SK-N-SH (cell line): ENCODE measurements at regions not wholly inside any gene's neighbourhood (a gene's known extent, or its start where the extent isn't known, plus 50 kb on each side); places are given as distances from the start of the nearest gene placed in this dataset.

Source experiments
- CTCF ChIA-PET: fragments of 300-600, 350-600 bp; formaldehyde crosslinking; extraction: SDS; loops from one replicate; lab custom pipeline; 2021; lab: Yijun Ruan, JAX
- POLR2A ChIA-PET: fragments of 350-600 bp; sonication (Branson Sonifier 250); formaldehyde crosslinking; extraction: SDS; loops from one replicate; lab custom pipeline; 2020; ENCODE audit warnings: antibody characterized with exemption, inconsistent platforms; lab: Yijun Ruan, JAX
- DNase-seq: peaks from one replicate; pipeline ENCODE4 v3.0.0; 2012
- H2AFZ ChIP-seq: fragments of 200-600 bp; sonication (generic); 2 replicates; pipeline ENCODE4 v1.8.1; 2016; ENCODE audit warnings: antibody characterized with exemption, mild to moderate bottlenecking, low read depth
- H3F3A ChIP-seq: fragments of 200-600 bp; sonication (generic); replicated peaks from 2 replicates; pipeline ENCODE3; 2016; ENCODE audit warnings: antibody characterized with exemption, mild to moderate bottlenecking; ENCODE audit not compliant: insufficient read depth
- H3K27ac ChIP-seq, 2 experiments: fragments of 200-500 bp in 1 of 2; fragments of 200-600 bp in 1 of 2; sonication (Bioruptor generic) in 1 of 2; sonication (generic), shearing (Covaris generic) in 1 of 2; 2 replicates each; pipeline versions ENCODE4 v1.5.1 to v1.6.1; 2014 to 2016; ENCODE audit warnings: low read depth in 2 of 2, inconsistent platforms in 1 of 2, low read length in 1 of 2, mild to moderate bottlenecking in 1 of 2, mixed read lengths in 1 of 2
- H3K27me3 ChIP-seq: fragments of 200-600 bp; sonication (generic), shearing (Covaris generic); 2 replicates; pipeline ENCODE4 v1.6.1; 2016; ENCODE audit warnings: mixed run types; ENCODE audit not compliant: insufficient read depth
- H3K36me3 ChIP-seq, 2 experiments: fragments of 200-500 bp in 1 of 2; fragments of 200-600 bp in 1 of 2; sonication (Bioruptor generic) in 1 of 2; sonication (generic) in 1 of 2; replicated peaks in 1 of 2; 2 replicates each; pipeline versions ENCODE3 to v1.5.1; 2014 to 2016; ENCODE audit warnings: low read length in 1 of 2, mild to moderate bottlenecking in 1 of 2; ENCODE audit not compliant: insufficient read depth in 2 of 2, control insufficient read depth in 1 of 2
- H3K4me1 ChIP-seq, 2 experiments: fragments of 200-500 bp in 1 of 2; fragments of 200-600 bp in 1 of 2; sonication (Bioruptor generic) in 1 of 2; sonication (generic), shearing (Covaris generic) in 1 of 2; 2 replicates each; pipeline versions ENCODE4 v1.5.1 to v1.6.1; 2014 to 2016; ENCODE audit warnings: low read depth in 1 of 2, low read length in 1 of 2, mixed run types in 1 of 2; ENCODE audit not compliant: insufficient read depth in 2 of 2, control insufficient read depth in 1 of 2
- H3K4me2 ChIP-seq: fragments of 200-600 bp; sonication (generic), shearing (Covaris generic); 2 replicates; pipeline ENCODE4 v1.6.1; 2017; ENCODE audit warnings: mixed run types
- H3K4me3 ChIP-seq, 2 experiments: fragments of 200-500 bp in 1 of 2; fragments of 200-600 bp in 1 of 2; sonication (Bioruptor generic) in 1 of 2; sonication (generic), shearing (Covaris generic) in 1 of 2; 2 replicates each; pipeline versions ENCODE4 v1.5.1 to v1.8.1; 2014 to 2016; ENCODE audit warnings: low read depth in 2 of 2, inconsistent platforms in 1 of 2, low read length in 1 of 2, mild to moderate bottlenecking in 1 of 2, mixed read lengths in 1 of 2, moderate library complexity in 1 of 2
- H3K79me2 ChIP-seq: fragments of 200-600 bp; sonication (generic); 2 replicates; pipeline ENCODE4 v1.8.1; 2017; ENCODE audit warnings: mild to moderate bottlenecking; ENCODE audit not compliant: insufficient read depth
- H3K9ac ChIP-seq: fragments of 200-600 bp; sonication (generic); 2 replicates; pipeline ENCODE4 v1.6.1; 2017; ENCODE audit warnings: mixed run types
- H3K9me2 ChIP-seq: fragments of 200-600 bp; sonication (generic); 2 replicates; pipeline ENCODE4 v1.6.1; 2017; ENCODE audit warnings: mixed run types
- H3K9me3 ChIP-seq: fragments of 200-600 bp; sonication (generic); 2 replicates; pipeline ENCODE4 v1.6.1; 2017; ENCODE audit warnings: mixed run types, mild to moderate bottlenecking, moderate library complexity
- H4K20me1 ChIP-seq: fragments of 200-600 bp; sonication (generic); 2 replicates; pipeline ENCODE4 v1.6.1; 2017; ENCODE audit warnings: mild to moderate bottlenecking, mixed run types; ENCODE audit not compliant: insufficient read depth
- EP300 ChIP-seq, 2 experiments: IDR thresholded peaks; 2 replicates each; pipeline versions ENCODE4 v1.4.0 to v1.6.1; 2012; ENCODE audit warnings: borderline replicate concordance in 1 of 2, low read depth in 1 of 2, low read length in 1 of 2
- EZH2phosphoT487 ChIP-seq: fragments of 200-600 bp; sonication (generic); IDR thresholded peaks from 2 replicates; pipeline ENCODE4 v1.6.1; 2017; ENCODE audit warnings: low read depth, mixed run types, mild to moderate bottlenecking, antibody characterized with exemption, moderate library complexity, borderline replicate concordance
- FOSL2 ChIP-seq: IDR thresholded peaks from 2 replicates; pipeline ENCODE4 v1.4.0; 2012; ENCODE audit warnings: low read depth, mild to moderate bottlenecking, moderate library complexity, borderline replicate concordance
- FOXJ3 ChIP-seq: sonication (generic); formaldehyde crosslinking; IDR thresholded peaks from 2 replicates; pipeline ENCODE4 v1.5.1; 2020; ENCODE audit warnings: mild to moderate bottlenecking, missing genetic modification reagents
- FOXM1 ChIP-seq: IDR thresholded peaks from 2 replicates; pipeline ENCODE4 v1.4.0; 2012; ENCODE audit warnings: low read depth, mild to moderate bottlenecking
- GABPA ChIP-seq: IDR thresholded peaks from 2 replicates; pipeline ENCODE4 v1.4.0; 2012; ENCODE audit warnings: low read depth, mild to moderate bottlenecking
- GATA2 ChIP-seq: sonication (generic); formaldehyde crosslinking; IDR thresholded peaks from 2 replicates; pipeline ENCODE4 v1.5.0; 2020; ENCODE audit warnings: mild to moderate bottlenecking, missing genetic modification reagents
- IRF3 ChIP-seq: fragments of 150-350 bp; IDR thresholded peaks from 2 replicates; pipeline ENCODE4 v1.6.1; 2016; ENCODE audit warnings: mild to moderate bottlenecking, low read depth, low read length
- JUND ChIP-seq: IDR thresholded peaks from 2 replicates; pipeline ENCODE4 v1.4.0; 2012
- MAX ChIP-seq: IDR thresholded peaks from 2 replicates; pipeline ENCODE4 v1.4.0; 2012; ENCODE audit warnings: low read depth
- MEF2A ChIP-seq: IDR thresholded peaks from 2 replicates; pipeline ENCODE4 v1.4.0; 2012; ENCODE audit warnings: low read depth, borderline replicate concordance
- MXI1 ChIP-seq: IDR thresholded peaks from 2 replicates; pipeline ENCODE4 v1.6.1; 2012; ENCODE audit warnings: mild to moderate bottlenecking, low read depth, low read length, improper control_type of control experiment
- NFIC ChIP-seq: IDR thresholded peaks from 2 replicates; pipeline ENCODE4 v1.4.0; 2012; ENCODE audit warnings: borderline replicate concordance
- NRF1 ChIP-seq: IDR thresholded peaks from 2 replicates; pipeline ENCODE4 v1.6.1; 2012; ENCODE audit warnings: low read depth, mild to moderate bottlenecking, low read length
- POLR2AphosphoS5 ChIP-seq: IDR thresholded peaks from 2 replicates; pipeline ENCODE4 v1.6.1; 2012; ENCODE audit warnings: low read depth, low read length
- RCOR1 ChIP-seq: fragments of 150-350 bp; IDR thresholded peaks from 2 replicates; pipeline ENCODE4 v1.6.1; 2017; ENCODE audit warnings: antibody characterized with exemption, low read length
- REST ChIP-seq: IDR thresholded peaks from 2 replicates; pipeline ENCODE4 v1.6.1; 2012; ENCODE audit warnings: mild to moderate bottlenecking, low read depth, low read length, moderate library complexity
- RXRA ChIP-seq: IDR thresholded peaks from 2 replicates; pipeline ENCODE4 v1.4.0; 2012; ENCODE audit warnings: low read depth, mild to moderate bottlenecking, borderline replicate concordance
- TAF1 ChIP-seq: IDR thresholded peaks from 2 replicates; pipeline ENCODE4 v1.6.1; 2012; ENCODE audit warnings: low read depth, mild to moderate bottlenecking, low read length, moderate library complexity, borderline replicate concordance
- YY1 ChIP-seq: IDR thresholded peaks from 2 replicates; pipeline ENCODE4 v1.4.0; 2012; ENCODE audit warnings: low read depth, mild to moderate bottlenecking
- WGBS: methylation state at CpG from one replicate; pipeline ENCODE4 v1.1.6; 2017; ENCODE audit warnings: low lambda C conversion rate; 5-methylcytosine and 5-hydroxymethylcytosine counted together
- TF ChIP-seq, protein P1 (sequence below): IDR thresholded peaks from 2 replicates; pipeline ENCODE4; 2012
- TF ChIP-seq, protein P2 (sequence below): fragments of 200-600 bp; sonication (generic); IDR thresholded peaks from 2 replicates; pipeline ENCODE4 v1.6.1; 2017; ENCODE audit warnings: antibody characterized with exemption, mild to moderate bottlenecking, moderate library complexity

DNA sequence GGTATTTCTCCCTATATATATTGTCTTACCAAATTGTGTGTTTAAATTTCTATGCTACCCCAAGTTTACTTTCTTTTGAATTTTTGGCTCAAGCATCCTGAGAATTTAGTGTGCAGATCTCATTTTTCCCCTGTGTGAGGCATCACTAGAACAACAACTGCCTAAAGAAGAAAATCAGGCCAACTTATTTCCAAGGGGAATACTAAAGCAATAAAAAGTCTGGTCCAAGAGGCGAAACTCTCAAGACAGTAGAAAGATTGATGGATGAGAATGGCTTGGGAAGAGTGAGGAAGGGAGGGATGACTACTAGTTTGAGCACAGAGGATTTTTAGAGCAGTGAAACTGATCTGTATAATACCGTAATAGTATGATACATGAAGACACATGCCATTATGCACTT lies 86.3 kb upstream of the CFAP20DC start:
- Histone ChIP-seq H3K27ac (no peak overlapping the region), H3K4me2 (no peak overlapping the region), H4K20me1 (no peaks in the 10 kb centered on the region), H3K9me3 (no peaks in the 10 kb centered on the region), H3K27me3 (no peaks in the 10 kb centered on the region), H3K4me1 (peaks cover 1 to 12% of the 10 kb centered on the region in 2 experiments; a peak in 2 of 4 replicates), H3K9me2 (no peaks in the 10 kb centered on the region), H3F3A (peaks cover 6% of the 10 kb centered on the region), H2AFZ (no peak overlapping the region), H3K79me2 (no peaks in the 10 kb centered on the region), H3K9ac (no peak overlapping the region), H3K36me3 (no peaks in the 10 kb centered on the region), H3K4me3 (no peak overlapping the region)
- TF ChIP-seq RXRA (no peak), FOSL2 (no peak), POLR2AphosphoS5 (no peak), EP300 (IDR thresholded peaks at IDR 0.05; ENCODE audit: borderline replicate concordance in 1 of 2, low read depth in 1 of 2, low read length in 1 of 2) (no peak), TAF1 (no peak), MEF2A (no peak), NRF1 (no peak), GABPA (no peak), NFIC (no peak), IRF3 (no peak), GATA2 (no peak), EZH2phosphoT487 (no peak)
- ChIA-PET CTCF (interaction anchor here (1.0 kb wide), 1 partner anchor 10 kb away, joined by 3 read pairs; no protein-coding TSS in a partner anchor), POLR2A (no interaction called here)
- WGBS: 82% methylated on average over 2 of the region's 2 CpGs
- DNase-seq: no peak

GRCh38 chr3:59135096-59135495 lies 85.3 kb upstream of the CFAP20DC start:
- Histone ChIP-seq H3K9me3 (no peaks in the 10 kb centered on the region), H3F3A (peaks cover 6% of the 10 kb centered on the region), H3K27ac (no peak overlapping the region), H3K27me3 (no peaks in the 10 kb centered on the region), H3K79me2 (no peaks in the 10 kb centered on the region), H4K20me1 (no peaks in the 10 kb centered on the region), H3K9ac (no peak overlapping the region), H3K36me3 (no peaks in the 10 kb centered on the region), H3K9me2 (no peaks in the 10 kb centered on the region), H3K4me1 (peaks cover 0 to 18% of the 10 kb centered on the region in 2 experiments; a peak in 2 of 4 replicates), H3K4me3 (no peak overlapping the region), H3K4me2 (no peak overlapping the region), H2AFZ (no peak overlapping the region)
- CTCF ChIA-PET: interaction anchor here (1.0 kb wide), 1 partner anchor 11 kb away, joined by 3 read pairs; no protein-coding TSS in a partner anchor
- no peak for DNase-seq
- 64% methylated on average over 3 of the region's 3 CpGs for WGBS
- POLR2A ChIA-PET: no interaction called here
- TF ChIP-seq, protein P1, sequence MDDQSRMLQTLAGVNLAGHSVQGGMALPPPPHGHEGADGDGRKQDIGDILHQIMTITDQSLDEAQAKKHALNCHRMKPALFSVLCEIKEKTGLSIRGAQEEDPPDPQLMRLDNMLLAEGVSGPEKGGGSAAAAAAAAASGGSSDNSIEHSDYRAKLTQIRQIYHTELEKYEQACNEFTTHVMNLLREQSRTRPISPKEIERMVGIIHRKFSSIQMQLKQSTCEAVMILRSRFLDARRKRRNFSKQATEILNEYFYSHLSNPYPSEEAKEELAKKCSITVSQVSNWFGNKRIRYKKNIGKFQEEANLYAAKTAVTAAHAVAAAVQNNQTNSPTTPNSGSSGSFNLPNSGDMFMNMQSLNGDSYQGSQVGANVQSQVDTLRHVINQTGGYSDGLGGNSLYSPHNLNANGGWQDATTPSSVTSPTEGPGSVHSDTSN: no peak
- TF ChIP-seq GABPA (no peak), RCOR1 (no peak), MAX (no peak), NFIC (no peak), JUND (no peak), GATA2 (no peak), REST (no peak), MEF2A (no peak), FOXM1 (no peak), MXI1 (no peak), FOXJ3 (no peak), YY1 (no peak)
- TF ChIP-seq, protein P2, sequence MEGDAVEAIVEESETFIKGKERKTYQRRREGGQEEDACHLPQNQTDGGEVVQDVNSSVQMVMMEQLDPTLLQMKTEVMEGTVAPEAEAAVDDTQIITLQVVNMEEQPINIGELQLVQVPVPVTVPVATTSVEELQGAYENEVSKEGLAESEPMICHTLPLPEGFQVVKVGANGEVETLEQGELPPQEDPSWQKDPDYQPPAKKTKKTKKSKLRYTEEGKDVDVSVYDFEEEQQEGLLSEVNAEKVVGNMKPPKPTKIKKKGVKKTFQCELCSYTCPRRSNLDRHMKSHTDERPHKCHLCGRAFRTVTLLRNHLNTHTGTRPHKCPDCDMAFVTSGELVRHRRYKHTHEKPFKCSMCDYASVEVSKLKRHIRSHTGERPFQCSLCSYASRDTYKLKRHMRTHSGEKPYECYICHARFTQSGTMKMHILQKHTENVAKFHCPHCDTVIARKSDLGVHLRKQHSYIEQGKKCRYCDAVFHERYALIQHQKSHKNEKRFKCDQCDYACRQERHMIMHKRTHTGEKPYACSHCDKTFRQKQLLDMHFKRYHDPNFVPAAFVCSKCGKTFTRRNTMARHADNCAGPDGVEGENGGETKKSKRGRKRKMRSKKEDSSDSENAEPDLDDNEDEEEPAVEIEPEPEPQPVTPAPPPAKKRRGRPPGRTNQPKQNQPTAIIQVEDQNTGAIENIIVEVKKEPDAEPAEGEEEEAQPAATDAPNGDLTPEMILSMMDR: no peak
